ENCODE measurements at regions not wholly inside any gene's neighbourhood (a gene's known extent, or its start where the extent isn't known, plus 50 kb on each side); places are given as distances from the start of the nearest gene placed in this dataset.

DNA sequence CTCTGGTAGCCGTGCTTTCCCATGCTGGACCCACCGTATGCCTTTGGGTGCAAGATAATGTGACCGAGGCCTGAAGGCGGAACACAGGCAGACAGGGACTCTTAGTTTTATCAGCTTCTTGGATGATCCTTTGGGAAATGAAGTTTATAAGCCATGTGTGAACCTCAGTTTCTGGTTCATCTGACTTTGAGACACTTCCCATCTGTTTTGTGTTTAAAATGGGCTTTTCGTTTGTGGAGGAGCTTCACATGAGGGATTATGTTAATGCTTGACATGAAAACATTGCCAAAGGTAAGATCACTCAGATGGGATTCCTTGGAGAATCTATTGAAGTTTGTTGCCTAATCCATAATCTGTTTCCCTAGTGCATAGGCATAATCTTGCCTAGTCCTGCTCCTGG lies 249.8 kb upstream of the LYZL1 start:
- no peaks in the 10 kb centered on the region for H3K27me3 ChIP-seq (replicated peaks; ENCODE audit: insufficient read depth, low read depth, low read length, poor library complexity)
- ChIA-PET POLR2A (ENCODE audit: low non-redundant PET) (no interaction called here), CTCF (no interaction called here)
- no peaks in the 10 kb centered on the region for H3K9me3 ChIP-seq (ENCODE audit: low read depth, low read length, poor library complexity, severe bottlenecking)
- H3K4me3 ChIP-seq (ENCODE audit: low read depth, low read length, poor library complexity, severe bottlenecking) = no peak overlapping the region
- H3K36me3 ChIP-seq (ENCODE audit: insufficient read depth, low read length, poor library complexity, severe bottlenecking) = no peaks in the 10 kb centered on the region
- H3K4me1 ChIP-seq (ENCODE audit: insufficient read depth, low read length, poor library complexity, severe bottlenecking) = no peaks in the 10 kb centered on the region
- no peak for DNase-seq (ENCODE audit: low spot score)
- BruUV-seq (replicated peaks) = no TSS peak
- H3K27ac ChIP-seq (ENCODE audit: low read depth, low read length, poor library complexity, severe bottlenecking) = no peak overlapping the region
- TF ChIP-seq, protein P1, sequence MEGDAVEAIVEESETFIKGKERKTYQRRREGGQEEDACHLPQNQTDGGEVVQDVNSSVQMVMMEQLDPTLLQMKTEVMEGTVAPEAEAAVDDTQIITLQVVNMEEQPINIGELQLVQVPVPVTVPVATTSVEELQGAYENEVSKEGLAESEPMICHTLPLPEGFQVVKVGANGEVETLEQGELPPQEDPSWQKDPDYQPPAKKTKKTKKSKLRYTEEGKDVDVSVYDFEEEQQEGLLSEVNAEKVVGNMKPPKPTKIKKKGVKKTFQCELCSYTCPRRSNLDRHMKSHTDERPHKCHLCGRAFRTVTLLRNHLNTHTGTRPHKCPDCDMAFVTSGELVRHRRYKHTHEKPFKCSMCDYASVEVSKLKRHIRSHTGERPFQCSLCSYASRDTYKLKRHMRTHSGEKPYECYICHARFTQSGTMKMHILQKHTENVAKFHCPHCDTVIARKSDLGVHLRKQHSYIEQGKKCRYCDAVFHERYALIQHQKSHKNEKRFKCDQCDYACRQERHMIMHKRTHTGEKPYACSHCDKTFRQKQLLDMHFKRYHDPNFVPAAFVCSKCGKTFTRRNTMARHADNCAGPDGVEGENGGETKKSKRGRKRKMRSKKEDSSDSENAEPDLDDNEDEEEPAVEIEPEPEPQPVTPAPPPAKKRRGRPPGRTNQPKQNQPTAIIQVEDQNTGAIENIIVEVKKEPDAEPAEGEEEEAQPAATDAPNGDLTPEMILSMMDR (conservative IDR thresholded peaks at IDR 0.05; ENCODE audit: low read depth, low read length) = no peak
- intact Hi-C loops (cut with micrococcal nuclease; ENCODE audit: unreplicated experiment) = no loop called here

- Histone ChIP-seq H3K4me3 (ENCODE audit: low read depth, low read length, poor library complexity, severe bottlenecking) (no peak overlapping the region), H3K4me1 (ENCODE audit: insufficient read depth, low read length, poor library complexity, severe bottlenecking) (no peaks in the 10 kb centered on the region), H3K27me3 (replicated peaks; ENCODE audit: insufficient read depth, low read depth, low read length, poor library complexity) (no peaks in the 10 kb centered on the region), H3K9me3 (ENCODE audit: low read depth, low read length, poor library complexity, severe bottlenecking) (no peaks in the 10 kb centered on the region), H3K27ac (ENCODE audit: low read depth, low read length, poor library complexity, severe bottlenecking) (no peak overlapping the region), H3K36me3 (ENCODE audit: insufficient read depth, low read length, poor library complexity, severe bottlenecking) (no peaks in the 10 kb centered on the region)
- intact Hi-C loops (cut with micrococcal nuclease; ENCODE audit: unreplicated experiment) = no loop called here
- DNase-seq (ENCODE audit: low spot score) = peak; percentile 23
- CTCF ChIA-PET = no interaction called here
- no TSS peak for BruUV-seq (replicated peaks)
- POLR2A ChIA-PET (ENCODE audit: low non-redundant PET) = no interaction called here
- TF ChIP-seq, protein P1 (conservative IDR thresholded peaks at IDR 0.05; ENCODE audit: low read depth, low read length) = no peak
- TF ChIP-seq EZH2 (IDR thresholded peaks at IDR 0.05; ENCODE audit: borderline replicate concordance, low read depth, low read length, poor library complexity, severe bottlenecking) = no peak
Observed at GRCh38 chr10:29039677-29040189, 249.1 kb upstream of the LYZL1 start.

- no peaks in the 10 kb centered on the region for H3K36me3 ChIP-seq (ENCODE audit: insufficient read depth, low read length, poor library complexity, severe bottlenecking)
- H3K4me1 ChIP-seq (ENCODE audit: insufficient read depth, low read length, poor library complexity, severe bottlenecking) = no peaks in the 10 kb centered on the region
- TF ChIP-seq EZH2 (IDR thresholded peaks at IDR 0.05; ENCODE audit: borderline replicate concordance, low read depth, low read length, poor library complexity, severe bottlenecking) = no peak
- TF ChIP-seq, protein P1 (conservative IDR thresholded peaks at IDR 0.05; ENCODE audit: low read depth, low read length) = no peak
- DNase-seq (ENCODE audit: low spot score) = no peak
- H3K27ac ChIP-seq (ENCODE audit: low read depth, low read length, poor library complexity, severe bottlenecking) = no peak overlapping the region
- no TSS peak for BruUV-seq (replicated peaks)
- POLR2A ChIA-PET (ENCODE audit: low non-redundant PET) = no interaction called here
- CTCF ChIA-PET = no interaction called here
- no peaks in the 10 kb centered on the region for H3K9me3 ChIP-seq (ENCODE audit: low read depth, low read length, poor library complexity, severe bottlenecking)
- intact Hi-C loops (cut with micrococcal nuclease; ENCODE audit: unreplicated experiment) = no loop called here
- no peaks in the 10 kb centered on the region for H3K27me3 ChIP-seq (replicated peaks; ENCODE audit: insufficient read depth, low read depth, low read length, poor library complexity)
- H3K4me3 ChIP-seq (ENCODE audit: low read depth, low read length, poor library complexity, severe bottlenecking) = no peak overlapping the region
Observed at GRCh38 chr10:29041616-29042015, 247.3 kb upstream of the LYZL1 start.

Data from A673 (cell line).